GM08714 (cell line): ENCODE measurements at regions not wholly inside any gene's neighbourhood (a gene's known extent, or its start where the extent isn't known, plus 50 kb on each side); places are given as distances from the start of the nearest gene placed in this dataset.

ENCODE experiments used
- H3K4me3 ChIP-seq: fragments of 200-500 bp; sonication (Bioruptor generic); 2 replicates; pipeline ENCODE4 v1.5.1; 2014; ENCODE audit warnings: mild to moderate bottlenecking, low read length, inconsistent platforms
- ZNF274 ChIP-seq: IDR thresholded peaks from 2 replicates; pipeline ENCODE4 v1.6.1; 2012; ENCODE audit warnings: mild to moderate bottlenecking, low read depth, low read length

GRCh38 chr10:3977761-3978160 lies 192.8 kb upstream of the KLF6 start:
- no peak for TF ChIP-seq ZNF274
- no peak overlapping the region for H3K4me3 ChIP-seq

GRCh38 chr10:3976718-3977117 lies 191.7 kb upstream of the KLF6 start:
- no peak overlapping the region for H3K4me3 ChIP-seq
- TF ChIP-seq ZNF274: no peak

DNA sequence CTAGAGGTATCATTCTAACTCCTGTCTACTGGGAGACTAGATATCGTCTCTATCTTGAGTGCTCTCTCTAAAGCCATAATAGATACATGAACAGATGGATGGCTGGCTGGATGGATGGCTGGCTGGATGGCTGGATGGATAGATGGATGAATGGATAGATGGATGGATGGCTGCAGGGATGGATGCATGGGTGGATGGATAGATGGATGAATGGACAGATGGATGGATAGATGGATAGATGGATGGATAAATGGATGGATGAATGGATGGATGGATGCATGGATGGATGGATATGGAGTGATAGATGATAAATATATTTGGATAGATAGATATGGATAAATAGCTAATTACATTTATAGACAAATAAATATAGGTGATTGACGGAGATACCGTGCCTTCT lies 191.2 kb upstream of the KLF6 start:
- no peak for TF ChIP-seq ZNF274
- no peak overlapping the region for H3K4me3 ChIP-seq

DNA sequence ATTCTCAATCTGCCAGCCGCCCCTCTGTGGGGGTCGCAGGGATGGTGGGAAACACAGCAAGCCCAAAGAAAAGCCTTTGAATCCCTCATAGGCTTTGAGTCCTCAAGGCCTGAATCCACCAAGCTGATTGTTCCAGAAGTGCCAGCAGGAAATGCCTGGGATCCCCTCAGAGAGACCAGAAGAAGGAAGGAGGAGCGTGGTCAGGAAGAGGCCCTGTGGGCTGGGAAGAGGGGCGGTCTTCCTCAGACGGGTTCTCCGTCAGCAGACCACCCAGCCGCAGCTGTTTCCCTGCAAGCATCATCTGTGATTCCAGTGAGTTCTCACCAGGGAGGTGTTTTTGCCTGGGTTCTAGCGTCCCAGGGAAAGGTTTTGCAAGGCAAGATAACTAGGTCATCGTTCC lies 190.0 kb upstream of the KLF6 start:
- H3K4me3 ChIP-seq: no peak overlapping the region
- no peak for TF ChIP-seq ZNF274

DNA sequence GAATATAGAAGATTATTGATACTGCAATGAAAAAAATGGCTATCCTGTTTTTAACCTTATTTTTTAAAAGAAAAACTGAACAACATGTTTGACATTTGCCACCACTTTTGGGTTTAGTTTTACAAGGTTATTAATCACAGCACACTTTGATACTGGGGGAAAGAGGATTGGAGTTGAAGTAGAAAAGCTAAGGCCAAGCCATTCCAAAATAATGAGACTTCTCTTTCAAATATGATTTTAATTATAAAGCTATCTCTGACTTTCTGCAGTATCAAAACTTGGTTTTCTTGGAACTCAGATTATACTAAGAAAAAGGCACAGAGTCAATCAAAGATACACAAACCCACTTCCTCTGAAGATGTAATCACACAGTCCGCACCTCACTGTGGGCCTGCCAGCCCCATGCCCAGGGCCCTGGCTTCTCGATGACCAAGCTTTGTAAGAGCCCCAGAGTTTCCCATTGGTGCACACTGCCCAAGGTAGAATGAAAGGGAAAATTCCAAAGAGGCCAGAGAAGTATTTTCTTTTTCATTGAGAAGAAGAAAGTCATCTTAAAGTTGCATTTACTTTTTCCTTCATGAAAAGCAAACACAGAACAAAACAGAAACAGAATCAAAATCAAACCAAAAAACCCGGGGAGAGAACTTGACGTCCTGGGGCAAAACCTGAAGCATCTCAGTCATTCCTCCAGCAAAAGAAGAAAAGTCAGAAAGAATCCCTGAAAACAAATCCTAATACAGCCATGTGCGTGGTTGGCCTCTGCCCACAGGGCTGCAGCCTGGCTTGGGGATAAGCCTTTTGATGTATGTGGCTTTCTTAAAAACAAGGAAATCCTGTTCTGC lies 187.7 kb upstream of the KLF6 start:
- TF ChIP-seq ZNF274: no peak
- H3K4me3 ChIP-seq: no peak overlapping the region

GRCh38 chr10:3971713-3972112 lies 186.7 kb upstream of the KLF6 start:
- H3K4me3 ChIP-seq: no peak overlapping the region
- TF ChIP-seq ZNF274: no peak

- no peak overlapping the region for H3K4me3 ChIP-seq
- TF ChIP-seq ZNF274: no peak
These were observed 185.1 kb upstream of the KLF6 start for GRCh38 chr10:3969876-3970666.

DNA sequence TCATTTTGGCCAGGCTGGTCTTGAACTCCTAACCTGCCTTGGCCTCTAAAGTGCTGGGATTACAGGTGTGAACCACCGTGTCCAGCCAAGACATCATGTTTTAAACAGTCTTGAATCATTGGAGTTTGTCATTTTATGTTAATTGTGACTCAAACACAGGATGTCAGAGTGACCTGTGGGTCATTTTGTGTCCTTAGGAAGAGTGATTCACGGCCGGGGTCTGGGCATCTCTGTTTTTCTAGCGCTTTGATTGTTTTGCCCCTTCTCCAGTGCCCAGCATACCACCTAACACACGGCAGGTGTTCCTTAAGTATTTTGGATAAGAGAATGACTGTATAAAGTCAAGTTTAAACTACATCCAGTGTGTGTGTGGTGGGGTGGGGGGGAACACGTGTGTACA lies 183.7 kb upstream of the KLF6 start:
- TF ChIP-seq ZNF274: no peak
- no peak overlapping the region for H3K4me3 ChIP-seq

GRCh38 chr10:3964516-3964915 lies 179.5 kb upstream of the KLF6 start:
- no peak overlapping the region for H3K4me3 ChIP-seq
- TF ChIP-seq ZNF274: no peak

DNA sequence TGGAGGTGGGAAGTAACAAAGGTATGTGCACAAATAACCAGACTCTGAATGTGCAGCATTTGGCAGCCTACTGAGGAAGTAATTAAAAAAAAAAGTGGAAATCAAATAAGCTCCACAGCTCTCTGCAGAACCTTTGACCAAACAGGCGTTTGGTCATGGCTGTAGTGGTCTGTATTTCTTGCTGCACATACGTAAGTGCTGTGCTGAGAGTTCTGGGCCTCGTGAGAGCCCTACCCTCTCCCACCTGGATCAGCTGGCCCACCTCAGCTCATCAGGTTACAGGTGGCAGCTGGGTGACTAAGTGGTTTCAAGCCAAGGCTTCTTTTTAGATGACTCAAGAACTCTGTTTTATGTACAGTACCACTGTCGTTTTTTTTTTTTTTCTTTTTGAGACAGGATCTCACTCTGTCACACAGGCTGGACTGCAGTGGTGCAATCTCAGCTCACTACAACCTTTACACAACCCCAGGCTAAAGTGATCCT lies 178.2 kb upstream of the KLF6 start:
- H3K4me3 ChIP-seq: no peak overlapping the region
- TF ChIP-seq ZNF274: no peak

DNA sequence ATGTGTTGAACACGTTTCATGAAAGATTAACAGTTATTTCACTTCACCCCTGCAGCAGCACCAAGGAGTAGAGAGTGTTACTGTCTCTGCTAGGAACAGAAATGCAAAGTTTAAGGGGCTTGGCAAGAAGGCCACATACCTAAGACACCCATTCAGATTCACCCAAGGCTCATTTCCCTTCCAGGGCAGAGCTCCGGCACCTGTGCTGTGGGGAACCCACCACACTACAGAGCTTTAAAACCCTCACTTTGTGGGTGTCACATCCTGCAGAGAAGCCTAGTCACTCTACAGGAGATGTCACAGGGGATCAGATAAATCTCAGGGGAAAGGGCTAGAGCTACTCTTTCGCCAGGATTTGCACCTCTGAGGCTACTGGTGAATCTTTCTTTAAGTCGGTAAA lies 176.1 kb upstream of the KLF6 start:
- TF ChIP-seq ZNF274: no peak
- H3K4me3 ChIP-seq: no peak overlapping the region

GRCh38 chr10:3960496-3960895 lies 175.5 kb upstream of the KLF6 start:
- TF ChIP-seq ZNF274: no peak
- H3K4me3 ChIP-seq: no peak overlapping the region

DNA sequence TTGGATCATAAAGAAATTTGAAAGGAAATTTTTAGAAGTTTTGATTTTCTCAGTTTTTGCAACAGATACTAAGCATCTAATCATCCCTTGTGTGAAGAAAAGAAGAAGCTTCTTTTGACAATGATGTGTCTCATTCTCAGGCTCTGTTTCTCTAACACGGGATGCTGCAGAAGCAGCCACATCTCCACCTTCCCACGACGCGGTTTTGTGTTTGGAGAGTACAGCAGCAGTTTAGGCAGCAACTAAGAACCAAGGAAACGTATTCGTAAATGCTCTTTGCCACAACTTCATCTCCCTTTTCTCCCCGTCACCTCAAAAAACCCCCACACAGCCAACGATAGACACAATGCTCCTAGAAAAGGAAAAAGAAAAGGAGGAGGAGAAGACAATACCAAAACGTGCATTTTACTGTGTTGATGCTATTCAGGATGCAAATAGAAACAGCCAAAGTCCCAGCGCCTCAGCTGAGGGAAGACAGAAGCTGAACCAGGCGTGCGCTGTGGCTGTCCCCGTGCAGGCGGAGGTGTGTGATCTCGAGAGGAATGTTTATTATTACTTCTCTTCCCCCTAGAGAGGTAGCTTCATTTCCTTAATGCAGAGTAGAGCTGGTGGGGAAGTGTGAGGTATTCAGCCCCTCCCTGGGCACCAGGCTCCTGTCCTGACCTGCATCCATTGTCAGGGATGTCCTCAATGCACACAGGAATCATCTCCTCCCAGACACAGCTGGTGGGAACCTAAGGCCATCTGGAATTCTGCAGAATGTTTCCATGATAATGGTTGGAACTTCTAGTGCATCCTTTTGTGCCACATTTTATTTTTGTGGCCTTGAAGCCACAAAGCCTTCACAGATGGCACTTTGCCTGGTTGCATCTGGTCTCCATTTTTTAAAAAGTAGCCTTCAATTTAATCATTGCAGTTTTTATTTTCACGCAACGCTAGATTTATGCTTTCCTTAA lies 174.6 kb upstream of the KLF6 start:
- no peak for TF ChIP-seq ZNF274
- no peak overlapping the region for H3K4me3 ChIP-seq

GRCh38 chr10:3958472-3958996 lies 173.5 kb upstream of the KLF6 start:
- no peak overlapping the region for H3K4me3 ChIP-seq
- TF ChIP-seq ZNF274: no peak
